ENCODE measurements at regions not wholly inside any gene's neighbourhood (a gene's known extent, or its start where the extent isn't known, plus 50 kb on each side); places are given as distances from the start of the nearest gene placed in this dataset.

- POLR2A ChIA-PET, result no interaction called here
- TF ChIP-seq NR3C1 (IDR thresholded peaks at IDR 0.05) (no peak), NFE2L2 (conservative IDR thresholded peaks at IDR 0.05; ENCODE audit: low read length) (no peak), EHMT2 (IDR thresholded peaks at IDR 0.05; ENCODE audit: low read depth) (no peak), ZNF302 (CRISPR knock-in tag; IDR thresholded peaks at IDR 0.05) (no peak), MAFK (IDR thresholded peaks at IDR 0.05; ENCODE audit: partially characterized antibody) (no peak), MYC (IDR thresholded peaks at IDR 0.05; ENCODE audit: borderline replicate concordance, low read length) (no peak), KDM1A (IDR thresholded peaks at IDR 0.05; ENCODE audit: low read depth) (no peak), CTCF (IDR thresholded peaks at IDR 0.05) (no peak), EP300 (IDR thresholded peaks at IDR 0.05) (no peak), TP53 (CRISPR knock-in tag; IDR thresholded peaks at IDR 0.05) (no peak), HOXA7 (CRISPR knock-in tag; IDR thresholded peaks at IDR 0.05) (no peak), CHD4 (IDR thresholded peaks at IDR 0.05; ENCODE audit: borderline replicate concordance) (no peak), CEBPB (IDR thresholded peaks at IDR 0.05) (no peak), CBX8 (IDR thresholded peaks at IDR 0.05) (no peak), E2F6 (IDR thresholded peaks at IDR 0.05; ENCODE audit: borderline replicate concordance, low read depth) (no peak), ZC3H11A (IDR thresholded peaks at IDR 0.05) (no peak), SMC3 (IDR thresholded peaks at IDR 0.05) (no peak), CHD2 (IDR thresholded peaks at IDR 0.05; ENCODE audit: low read length, partially characterized antibody) (no peak)
- TF ChIP-seq, protein P1, sequence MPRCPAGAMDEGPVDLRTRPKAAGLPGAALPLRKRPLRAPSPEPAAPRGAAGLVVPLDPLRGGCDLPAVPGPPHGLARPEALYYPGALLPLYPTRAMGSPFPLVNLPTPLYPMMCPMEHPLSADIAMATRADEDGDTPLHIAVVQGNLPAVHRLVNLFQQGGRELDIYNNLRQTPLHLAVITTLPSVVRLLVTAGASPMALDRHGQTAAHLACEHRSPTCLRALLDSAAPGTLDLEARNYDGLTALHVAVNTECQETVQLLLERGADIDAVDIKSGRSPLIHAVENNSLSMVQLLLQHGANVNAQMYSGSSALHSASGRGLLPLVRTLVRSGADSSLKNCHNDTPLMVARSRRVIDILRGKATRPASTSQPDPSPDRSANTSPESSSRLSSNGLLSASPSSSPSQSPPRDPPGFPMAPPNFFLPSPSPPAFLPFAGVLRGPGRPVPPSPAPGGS (IDR thresholded peaks at IDR 0.05), result no peak
- TF ChIP-seq, protein P2, sequence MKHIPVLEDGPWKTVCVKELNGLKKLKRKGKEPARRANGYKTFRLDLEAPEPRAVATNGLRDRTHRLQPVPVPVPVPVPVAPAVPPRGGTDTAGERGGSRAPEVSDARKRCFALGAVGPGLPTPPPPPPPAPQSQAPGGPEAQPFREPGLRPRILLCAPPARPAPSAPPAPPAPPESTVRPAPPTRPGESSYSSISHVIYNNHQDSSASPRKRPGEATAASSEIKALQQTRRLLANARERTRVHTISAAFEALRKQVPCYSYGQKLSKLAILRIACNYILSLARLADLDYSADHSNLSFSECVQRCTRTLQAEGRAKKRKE (CRISPR knock-in tag; IDR thresholded peaks at IDR 0.05; ENCODE audit: low read depth), result no peak
- Histone ChIP-seq H3K9me3 (no peaks in the 10 kb centered on the region), H3K27ac (no peak overlapping the region), H3K4me2 (no peak overlapping the region), H3K4me1 (no peaks in the 10 kb centered on the region), H3K4me3 (no peak overlapping the region)
- no peak for ATAC-seq
- no peak for FAIRE-seq
- CTCF ChIA-PET, result no interaction called here
- no peak for DNase-seq (ENCODE audit: low read depth in 1 of 2, low spot score in 1 of 2)
Observed at GRCh38 chr16:8376858-8377257, 213.5 kb downstream of the TMEM114 start.

DNA sequence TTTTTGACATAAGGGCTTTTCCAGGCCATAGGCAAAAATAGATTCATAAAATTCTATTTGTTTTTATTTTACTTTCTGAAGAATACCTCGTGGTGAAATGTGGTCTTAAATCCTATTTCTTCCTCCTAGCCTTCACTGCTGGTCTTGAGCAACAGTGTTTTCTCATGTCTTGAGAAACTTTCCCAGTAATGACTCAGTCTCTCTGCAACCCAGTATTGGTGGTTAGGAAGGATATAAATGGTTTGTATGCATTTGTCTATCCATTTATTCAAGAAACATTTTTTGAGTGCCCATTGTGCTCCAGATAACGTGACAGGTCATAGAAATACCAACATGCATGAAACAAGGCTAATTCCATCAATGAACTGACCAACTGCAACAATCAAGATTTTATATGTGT, 213.9 kb downstream of the TMEM114 start:
- CTCF ChIA-PET, result no interaction called here
- H3K27ac ChIP-seq, result no peak overlapping the region
- TF ChIP-seq, protein P2 (CRISPR knock-in tag; IDR thresholded peaks at IDR 0.05; ENCODE audit: low read depth), result no peak
- TF ChIP-seq EP300 (IDR thresholded peaks at IDR 0.05) (no peak), HDAC2 (IDR thresholded peaks at IDR 0.05) (no peak), EHF (CRISPR knock-in tag; IDR thresholded peaks at IDR 0.05) (no peak), ESRRA (IDR thresholded peaks at IDR 0.05; ENCODE audit: borderline replicate concordance, low read length) (no peak), RCOR1 (IDR thresholded peaks at IDR 0.05; ENCODE audit: low read depth, low read length) (no peak)
- 1% methylated on average over 2 of the region's 2 CpGs for WGBS (ENCODE audit: missing lambda C conversion rate)
- H3K4me2 ChIP-seq, result no peak overlapping the region
- DNase-seq (ENCODE audit: low read depth in 1 of 2, low spot score in 1 of 2) (no peak), FAIRE-seq (no peak), ATAC-seq (no peak)
- no peaks in the 10 kb centered on the region for H3K4me1 ChIP-seq
- POLR2A ChIA-PET, result no interaction called here
- H3K4me3 ChIP-seq, result no peak overlapping the region
- no peaks in the 10 kb centered on the region for H3K9me3 ChIP-seq

Data from A549 (cell line).